GM19328 (cell line): ENCODE measurements at regions not wholly inside any gene's neighbourhood (a gene's known extent, or its start where the extent isn't known, plus 50 kb on each side); places are given as distances from the start of the nearest gene placed in this dataset.
"Not testable (repeated sequence)": the region's sequence is repeated elsewhere in the genome, so short reads cannot be mapped to it uniquely, and the experiment has no call there.

ENCODE experiments used
- ATAC-seq: cut with Tn5 transposase; IDR thresholded peaks from one replicate; pipeline ENCODE4 v1.9.1; 2021; ENCODE audit warnings: mild to moderate bottlenecking, moderate library complexity; ENCODE audit not compliant: unreplicated experiment

DNA sequence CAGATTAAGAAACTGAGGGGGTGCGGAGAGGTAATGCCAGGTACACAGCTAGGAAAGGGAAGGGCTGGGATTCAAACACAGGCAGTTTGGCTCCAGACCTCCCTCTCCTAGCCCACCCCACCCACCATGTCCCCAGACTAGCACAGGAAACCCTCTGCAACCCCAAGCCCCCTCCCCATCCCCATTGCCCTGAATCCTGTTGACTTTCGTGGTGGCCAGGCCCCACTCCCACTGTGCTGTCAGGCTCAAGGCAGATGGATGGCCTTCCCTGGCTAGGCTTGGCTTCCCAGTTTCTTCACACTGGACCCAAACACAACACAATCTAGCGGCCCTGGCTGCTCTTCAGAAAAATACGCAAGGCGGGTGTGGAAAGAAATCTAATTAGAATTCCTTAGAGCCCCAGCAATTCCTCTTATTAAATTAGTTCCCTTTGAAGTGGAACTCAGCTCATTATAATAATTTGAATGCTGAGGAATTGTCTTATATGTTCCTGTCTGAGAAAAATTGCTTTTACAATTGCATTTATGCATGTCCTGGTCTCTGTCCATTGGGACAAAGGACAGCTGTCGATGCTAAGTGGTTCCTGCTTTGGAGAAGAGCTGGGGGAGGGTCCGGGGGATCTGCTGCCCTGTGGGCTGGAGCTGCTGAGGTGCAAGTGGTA lies 97.4 kb downstream of the SYF2 start:
- ATAC-seq, result no peak

DNA sequence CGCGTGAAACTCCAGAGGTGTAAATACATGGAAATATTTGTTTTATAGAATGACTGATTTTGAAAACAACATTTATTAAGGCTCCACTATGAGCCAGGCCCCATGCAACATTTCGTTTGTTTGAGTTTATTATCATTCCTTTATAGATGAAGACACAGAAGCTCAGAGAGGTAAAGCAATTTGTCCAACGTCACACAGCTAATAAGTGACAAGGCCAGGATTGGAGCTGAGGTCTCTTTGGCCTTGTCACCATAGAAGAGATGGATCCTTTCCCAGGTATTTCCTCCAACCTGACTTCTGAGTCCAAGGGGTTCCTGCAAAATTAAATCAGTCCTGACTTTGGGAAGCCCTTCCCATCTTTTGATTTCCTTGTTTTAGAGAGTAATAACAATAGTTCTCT lies 98.0 kb downstream of the SYF2 start:
- ATAC-seq, result no peak

DNA sequence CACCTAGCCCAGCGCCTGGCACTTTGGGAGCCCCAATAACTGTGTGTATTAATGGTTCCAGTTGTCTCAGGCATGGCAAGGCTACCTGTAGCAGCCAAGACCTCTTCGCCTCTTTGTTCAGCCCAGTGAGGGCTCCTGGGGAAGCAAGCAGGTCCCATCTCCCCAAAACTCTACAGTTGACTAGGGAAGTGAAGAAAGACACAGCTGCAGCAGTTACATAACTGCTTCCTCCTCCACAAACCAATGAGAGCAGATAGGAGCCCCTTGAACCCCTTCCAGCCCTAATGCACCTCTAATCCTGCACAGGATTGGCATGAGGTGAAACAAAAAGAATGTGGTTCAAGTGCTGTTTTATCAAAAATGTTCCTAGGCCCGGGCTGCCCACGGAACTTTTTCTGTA lies 100.5 kb downstream of the SYF2 start:
- no peak for ATAC-seq

DNA sequence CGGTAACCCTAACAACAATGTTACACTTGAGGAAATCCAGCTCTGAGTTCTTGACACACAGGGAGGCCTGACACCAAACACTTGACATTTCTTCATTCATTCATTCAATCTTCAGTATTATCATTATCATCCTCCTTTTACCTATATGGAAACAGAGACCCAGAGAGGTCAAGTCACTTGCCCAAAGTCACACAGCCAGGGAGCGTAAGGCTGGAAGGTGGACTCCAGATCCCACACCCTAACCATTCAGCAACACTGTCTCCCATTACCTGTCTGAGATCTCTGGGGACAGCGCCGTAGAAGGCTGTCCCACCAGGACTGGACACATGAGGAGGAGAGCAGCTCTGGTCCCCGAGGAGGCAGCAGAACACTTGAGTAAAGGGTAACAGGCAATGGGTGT lies 101.4 kb downstream of the SYF2 start:
- no peak for ATAC-seq

DNA sequence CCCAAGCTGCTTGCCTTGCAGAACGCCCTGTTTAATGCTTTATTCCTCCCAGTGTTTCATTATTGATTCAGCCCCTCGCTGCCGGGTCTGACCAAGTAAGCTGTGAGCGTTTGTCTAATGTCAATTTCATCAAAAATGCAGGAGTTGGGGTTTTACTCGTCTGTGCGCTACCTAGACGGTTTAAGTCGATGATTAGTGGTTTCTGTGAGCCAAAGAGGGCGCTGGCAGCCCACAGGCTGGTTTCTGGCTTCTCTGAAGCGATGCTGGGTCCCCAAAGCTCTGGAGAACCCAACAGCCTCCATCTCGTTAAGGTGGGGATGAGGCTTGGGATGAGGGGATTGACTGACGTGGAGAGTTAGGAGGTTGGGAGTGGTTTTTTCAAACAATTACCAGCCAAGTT lies 102.9 kb downstream of the SYF2 start:
- no peak for ATAC-seq

DNA sequence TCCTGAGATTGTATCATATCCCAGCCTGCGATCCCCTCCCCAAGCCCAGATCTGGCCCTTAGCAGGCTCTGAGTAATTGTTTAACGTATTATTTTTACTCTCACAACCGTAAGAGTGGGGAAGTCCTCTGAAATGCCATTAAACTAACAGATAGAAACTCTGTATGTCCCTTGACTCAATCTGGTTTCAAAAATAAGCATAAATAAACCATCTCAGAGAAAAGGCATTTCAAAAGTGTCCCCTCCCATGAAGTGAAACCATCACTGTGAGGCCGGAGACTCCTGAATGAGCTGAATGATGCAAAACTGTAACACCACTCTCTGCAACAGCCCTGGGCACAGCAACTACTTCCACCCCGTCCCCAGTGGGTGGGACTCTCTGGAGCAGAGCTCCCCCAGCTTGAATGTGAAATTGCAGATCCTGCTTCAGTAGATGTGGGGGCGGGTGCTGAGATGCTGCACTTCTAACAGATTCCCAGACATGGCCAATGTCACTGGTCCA lies 104.1 kb downstream of the SYF2 start:
- ATAC-seq, result no peak

DNA sequence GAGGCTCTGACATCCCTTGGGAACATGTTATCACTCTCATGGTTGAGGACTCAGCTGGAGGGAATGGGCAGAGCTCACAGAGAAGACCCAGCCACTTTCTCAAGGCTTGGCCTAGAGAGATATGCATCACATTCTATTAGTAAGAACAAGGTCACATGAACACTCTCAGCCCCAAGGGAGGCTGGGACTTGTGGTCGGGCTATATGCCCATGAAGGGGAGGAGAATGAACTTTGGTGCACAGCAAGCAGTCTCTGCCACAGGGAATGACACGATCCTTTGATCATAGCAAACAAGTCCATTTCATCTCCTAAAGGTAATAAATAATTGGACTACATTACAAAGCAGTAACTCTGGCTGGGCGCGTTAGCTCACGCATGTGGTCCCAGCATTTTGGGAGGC lies 105.7 kb downstream of the SYF2 start:
- ATAC-seq, result no peak

DNA sequence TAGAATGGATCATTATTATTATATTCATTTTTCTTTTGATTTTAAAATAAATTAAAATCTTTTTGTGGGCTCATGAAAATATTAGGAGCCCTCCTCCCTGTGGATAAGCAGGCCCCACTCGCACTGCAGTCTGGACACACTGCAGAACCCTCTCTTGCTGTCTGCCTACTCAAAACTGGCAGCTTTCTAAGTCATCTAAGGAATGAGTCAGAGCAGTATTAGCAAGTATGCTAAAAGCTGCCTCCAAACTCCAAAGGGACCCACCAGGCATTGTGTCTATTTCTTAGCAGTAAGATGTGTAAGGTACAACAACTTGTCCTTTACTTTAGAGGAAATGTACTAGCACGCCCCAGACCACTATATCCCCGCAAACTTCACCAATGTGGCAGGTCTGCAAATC lies 108.8 kb downstream of the SYF2 start:
- no peak for ATAC-seq

DNA sequence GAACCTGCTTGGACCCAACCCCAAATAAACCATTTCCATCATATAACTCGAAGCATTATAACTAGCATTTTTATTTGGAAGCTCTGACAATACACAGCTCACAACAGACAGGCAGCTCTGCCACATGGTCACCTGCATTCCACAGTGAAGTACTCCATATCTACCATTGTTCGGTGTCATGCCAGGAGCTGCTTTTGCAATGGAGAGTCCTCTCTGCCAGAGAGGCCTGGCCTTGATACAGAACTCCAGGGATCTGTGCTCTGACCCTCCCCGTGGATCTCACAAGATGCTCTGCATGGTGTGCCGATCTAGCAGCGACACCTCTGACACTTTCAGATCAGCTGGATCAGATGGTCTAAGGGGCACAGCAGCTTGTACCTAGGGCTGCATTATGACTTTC lies 109.6 kb downstream of the SYF2 start:
- ATAC-seq, result no peak

DNA sequence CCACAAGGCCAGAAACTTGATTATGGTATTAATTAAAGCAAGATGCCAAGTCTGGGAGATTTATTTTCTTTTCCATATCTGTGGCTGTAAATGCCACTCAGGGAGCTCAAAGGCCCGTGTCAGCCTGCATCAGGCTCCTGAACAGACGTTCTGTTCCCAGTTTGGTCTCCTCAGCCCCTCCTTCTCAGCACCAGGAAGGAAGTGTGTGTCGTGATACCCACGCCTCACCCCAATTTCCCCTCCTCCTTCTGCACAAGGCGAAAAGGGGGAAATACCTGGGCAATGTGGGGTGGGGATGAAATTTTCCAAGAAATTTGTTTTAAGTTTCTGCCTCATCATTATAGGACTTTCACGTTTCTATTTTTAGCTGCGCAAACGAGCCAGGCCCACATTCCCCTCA lies 112.0 kb downstream of the SYF2 start:
- no peak for ATAC-seq

DNA sequence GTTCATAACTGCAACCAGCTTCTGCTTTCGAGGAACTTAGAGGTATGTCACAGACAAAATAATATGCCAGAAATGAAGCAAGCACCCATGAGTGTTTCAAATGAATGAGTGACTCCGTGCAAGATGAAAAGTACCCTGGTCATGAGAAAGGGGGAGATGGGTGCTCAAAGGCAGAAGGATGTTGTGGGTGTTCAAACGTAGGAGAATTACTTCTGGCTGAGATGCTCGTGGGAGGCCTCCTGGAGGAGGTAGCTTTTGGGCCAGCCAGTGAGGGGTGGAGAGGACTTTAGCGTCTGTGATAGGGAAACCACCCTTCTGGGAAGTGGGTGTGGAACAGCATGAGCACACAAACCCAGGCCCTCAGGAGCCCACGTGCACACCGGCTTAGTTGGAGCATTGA lies 113.8 kb downstream of the SYF2 start:
- no peak for ATAC-seq

DNA sequence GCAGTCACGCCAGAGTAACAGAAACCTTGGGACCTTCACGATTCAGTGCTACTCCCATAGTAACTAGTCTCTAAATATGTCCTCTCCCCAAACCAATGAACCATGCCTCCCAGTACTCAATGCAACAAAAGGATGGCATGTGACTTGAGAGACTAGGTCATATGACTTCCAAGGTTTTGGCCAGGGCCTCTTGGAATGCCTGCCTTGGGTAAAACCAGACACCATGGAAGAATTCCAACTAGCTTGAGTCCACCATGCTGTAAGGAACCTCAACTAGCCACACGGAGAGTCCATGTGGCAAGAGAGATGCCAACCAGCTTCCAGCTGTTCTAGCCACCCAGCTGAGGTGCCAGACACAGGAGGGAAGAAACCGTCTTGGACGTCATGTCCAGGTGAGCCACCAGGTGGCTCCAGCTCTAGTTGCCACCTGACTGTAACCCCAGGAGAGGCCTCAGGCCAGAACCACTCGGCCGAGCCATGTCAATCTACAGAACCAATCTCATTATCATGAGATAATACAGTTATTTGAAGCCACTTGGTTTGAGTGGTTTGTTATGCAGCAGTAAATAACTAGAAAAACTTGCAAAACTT lies 115.0 kb downstream of the SYF2 start:
- ATAC-seq, result no peak

DNA sequence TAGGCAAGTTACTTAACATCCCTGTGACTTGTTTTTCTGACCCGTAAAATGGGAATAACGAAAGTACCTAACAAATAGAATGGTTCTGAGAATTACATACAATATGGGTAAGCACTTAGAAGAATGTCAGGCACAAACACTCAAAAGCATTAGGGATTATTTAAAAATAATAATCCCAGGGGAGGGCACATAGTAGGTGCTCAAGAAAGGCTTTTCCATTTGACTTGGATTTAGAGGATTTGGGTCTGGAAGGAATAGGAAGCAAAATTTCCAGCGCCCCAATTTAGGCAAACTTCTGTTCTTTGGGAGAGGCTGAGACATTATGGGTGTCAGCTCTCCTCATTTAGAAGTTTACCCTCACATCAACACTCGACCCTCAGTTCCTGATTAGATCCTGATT lies 115.5 kb downstream of the SYF2 start:
- no peak for ATAC-seq

DNA sequence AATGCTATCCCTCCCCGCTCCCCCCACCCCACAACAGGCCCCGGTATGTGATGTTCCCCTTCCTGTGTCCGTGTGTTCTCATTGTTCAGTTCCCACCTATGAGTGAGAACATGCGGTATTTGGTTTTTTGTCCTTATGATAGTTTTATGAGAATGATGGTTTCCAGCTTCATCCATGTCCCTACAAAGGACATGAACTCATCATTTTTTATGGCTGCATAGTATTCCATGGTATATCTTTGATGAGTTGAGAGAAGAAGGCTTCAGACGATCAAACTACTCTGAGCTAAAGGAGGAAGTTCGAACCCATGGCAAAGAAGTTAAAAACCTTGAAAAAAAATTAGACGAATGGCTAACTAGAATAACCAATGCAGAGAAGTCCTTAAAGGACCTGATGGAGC lies 116.2 kb downstream of the SYF2 start:
- not testable (repeated sequence) for ATAC-seq

DNA sequence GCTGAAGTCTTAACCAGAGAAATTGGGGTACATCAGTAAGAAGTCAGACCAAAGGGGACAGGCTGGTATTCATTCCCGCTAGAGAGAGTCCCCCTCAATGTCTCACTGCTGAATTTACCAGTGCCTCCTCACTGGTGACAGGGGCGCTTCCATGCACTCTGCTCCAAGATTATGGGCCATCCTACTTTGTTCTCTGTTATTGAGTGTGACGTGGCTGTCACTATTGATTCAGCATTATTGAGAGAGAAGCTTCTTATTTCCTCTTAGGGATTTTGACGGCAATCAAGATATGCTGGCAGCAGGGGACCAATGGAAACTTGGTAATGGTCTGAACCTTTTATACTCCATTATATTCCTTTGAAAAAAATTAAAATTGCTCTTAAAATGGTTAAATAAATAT lies 118.6 kb downstream of the SYF2 start:
- no peak for ATAC-seq

DNA sequence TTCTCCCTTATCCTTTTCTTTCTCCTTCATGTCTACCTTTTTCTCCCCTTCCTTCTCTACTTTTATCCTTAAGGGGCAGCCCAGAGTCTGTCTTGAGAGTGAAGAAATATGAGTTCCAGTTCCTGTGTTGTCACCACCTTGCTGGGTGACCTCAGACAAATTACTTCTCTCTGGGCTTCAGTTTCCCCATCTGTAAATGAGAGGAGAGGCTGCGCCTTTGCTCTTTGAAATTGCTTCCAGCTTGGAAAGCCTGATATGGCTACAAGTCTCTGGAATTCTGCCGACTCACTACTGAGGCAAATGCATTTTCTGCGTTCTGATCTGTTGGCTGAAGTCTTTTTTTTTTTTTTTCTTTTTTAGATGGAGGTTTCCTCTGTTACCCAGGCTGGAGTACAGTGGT lies 119.2 kb downstream of the SYF2 start:
- ATAC-seq, result no peak

DNA sequence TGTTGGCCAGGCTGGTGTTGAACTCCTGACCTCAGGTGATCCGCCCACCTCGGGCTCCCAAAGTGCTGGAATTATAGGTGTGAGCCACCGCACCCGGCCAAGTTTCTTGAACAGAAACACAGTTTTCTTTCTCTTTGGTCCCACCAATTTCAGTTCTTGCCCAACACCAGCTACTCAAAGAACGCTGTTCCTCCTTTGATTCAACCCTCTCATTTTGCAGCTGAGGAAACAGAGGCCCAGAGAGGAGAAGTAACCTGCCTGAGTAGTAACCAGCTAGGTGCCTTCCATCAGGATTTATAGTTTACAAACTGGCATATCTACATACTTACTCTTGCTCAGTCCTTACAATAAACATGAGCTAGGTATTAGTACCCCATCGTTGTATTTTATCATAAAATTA lies 119.9 kb downstream of the SYF2 start:
- no peak for ATAC-seq

DNA sequence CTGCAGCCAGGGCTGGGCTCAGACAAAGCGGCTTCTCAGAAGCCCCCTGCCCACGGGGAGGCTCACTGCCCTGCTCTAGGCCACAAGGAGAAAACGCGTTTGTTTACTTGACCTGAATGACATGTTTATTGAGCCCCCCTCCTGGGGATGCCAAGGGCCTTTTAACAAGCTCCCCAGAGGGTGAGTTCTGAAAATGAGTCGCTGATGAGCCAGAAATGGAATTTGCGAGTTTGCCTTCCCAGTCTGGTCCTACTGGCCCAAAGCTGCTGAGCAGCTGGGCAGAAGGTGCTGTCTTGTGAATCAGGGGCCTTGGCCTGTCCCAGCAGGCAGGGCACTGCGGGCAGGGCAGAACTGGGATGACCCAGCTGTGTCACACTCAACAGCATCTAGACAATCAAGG lies 120.6 kb downstream of the SYF2 start:
- ATAC-seq, result no peak

DNA sequence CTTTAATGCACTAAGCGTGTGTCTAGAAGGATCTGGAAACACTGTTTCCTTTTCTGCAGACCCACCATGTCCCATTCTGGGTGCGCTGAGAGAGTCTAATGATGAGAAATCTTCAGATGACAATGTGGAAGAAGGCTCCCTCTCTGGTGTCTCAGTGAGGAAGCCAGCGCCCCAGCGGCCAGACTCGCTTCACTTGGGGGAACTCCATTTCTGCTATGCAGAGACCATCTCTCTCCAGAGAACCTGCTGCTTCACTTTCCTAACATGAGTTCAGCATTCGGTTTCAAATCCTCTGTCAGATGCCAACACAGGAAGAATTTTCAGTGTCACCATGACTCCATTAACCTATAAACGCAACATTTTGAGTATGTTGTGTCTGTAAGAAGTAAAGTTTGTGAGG lies 121.8 kb downstream of the SYF2 start:
- ATAC-seq, result no peak

DNA sequence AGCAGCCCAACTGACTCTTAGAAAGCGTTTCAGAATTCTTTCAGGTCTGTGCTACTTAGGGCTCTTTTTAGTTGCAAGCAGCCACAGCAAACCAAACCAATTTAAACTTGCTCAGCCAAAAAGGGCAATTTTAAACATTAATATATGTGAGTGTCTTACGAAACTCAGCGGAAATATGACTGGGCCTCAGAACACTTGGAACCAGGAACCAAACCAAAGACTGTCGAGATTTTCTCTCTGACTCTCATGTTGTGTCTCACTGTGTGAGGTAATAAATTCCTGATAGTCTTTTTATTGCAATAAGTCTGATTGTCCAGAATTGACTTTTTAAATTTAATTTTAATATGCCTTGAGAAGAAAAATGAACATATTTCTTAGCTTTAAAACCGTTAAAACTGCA lies 122.3 kb downstream of the SYF2 start:
- no peak for ATAC-seq

DNA sequence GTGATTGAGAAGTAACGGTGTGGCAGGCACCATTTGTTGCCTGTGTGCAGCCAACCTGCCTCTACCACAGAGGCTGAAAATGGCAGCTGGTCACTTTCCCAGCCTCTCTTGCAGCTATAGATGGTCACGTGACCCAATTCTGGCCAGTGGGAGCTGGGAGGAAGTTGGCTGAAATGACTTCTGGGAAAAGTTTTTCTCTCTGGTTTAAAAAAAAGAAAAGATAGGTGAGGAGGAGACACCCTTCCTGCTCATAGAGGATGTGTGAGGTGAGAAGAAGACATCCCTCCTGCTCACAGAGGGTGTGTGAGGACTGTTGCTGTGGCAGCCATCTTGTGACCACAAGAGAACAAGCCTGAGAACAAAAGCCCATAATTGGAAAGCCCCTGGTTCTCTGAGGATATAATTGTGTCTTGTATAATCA lies 122.8 kb downstream of the SYF2 start:
- no peak for ATAC-seq

DNA sequence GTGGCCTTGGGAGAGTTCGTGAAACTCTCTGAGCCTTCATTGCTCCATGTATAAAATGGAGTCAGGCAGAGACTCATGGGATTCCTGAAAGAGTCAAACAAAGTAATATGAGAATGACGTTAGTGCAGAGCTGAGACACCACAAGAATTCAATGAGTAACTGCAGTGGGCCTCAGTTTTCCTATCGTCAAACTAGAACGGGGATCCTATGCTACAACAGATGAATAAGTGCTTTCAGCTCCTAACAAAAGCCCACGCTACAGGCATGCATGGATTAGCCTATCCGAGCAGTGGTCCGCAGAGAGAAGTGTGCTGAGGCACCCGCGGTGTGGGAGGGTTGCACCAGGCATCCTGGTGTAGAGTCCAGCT lies 124.7 kb downstream of the SYF2 start:
- ATAC-seq, result no peak
